Islet of Langerhans (tissue), 1 donor: ENCODE measurements at regions not wholly inside any gene's neighbourhood (a gene's known extent, or its start where the extent isn't known, plus 50 kb on each side); places are given as distances from the start of the nearest gene placed in this dataset.
"Not testable (repeated sequence)": the region's sequence is repeated elsewhere in the genome, so short reads cannot be mapped to it uniquely, and the experiment has no call there.

Experiments
- FAIRE-seq: peaks from one replicate; lab custom pipeline; 2011; peaks lifted over from hg19 to GRCh38; lab: Jason Lieb, UNC

- FAIRE-seq: not testable (repeated sequence)
Measured at GRCh38 chr14:105697955-105698354, 171.6 kb downstream of the TMEM121 start.

GRCh38 chr14:105698940-105699556 lies 172.7 kb downstream of the TMEM121 start:
- not testable (repeated sequence) for FAIRE-seq

DNA sequence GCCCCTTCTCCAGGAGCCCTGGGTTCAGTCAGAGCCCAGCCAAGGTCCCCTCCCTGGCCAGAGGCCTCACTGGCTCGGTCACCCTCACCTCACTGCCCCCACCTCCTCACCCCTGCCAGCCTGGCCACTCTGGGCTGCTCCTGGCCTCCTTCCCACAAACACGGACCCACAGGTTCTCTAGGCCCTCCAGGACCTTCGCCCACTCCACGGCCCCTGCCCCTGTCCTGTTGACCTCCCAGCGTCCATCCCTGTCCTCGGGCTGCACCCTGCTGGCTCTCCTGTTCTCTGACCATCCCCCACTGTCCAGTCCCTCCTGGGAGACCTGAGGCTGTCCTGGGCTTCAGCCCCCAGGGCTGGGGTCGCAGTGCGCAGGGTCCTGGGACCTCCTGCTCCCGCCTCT lies 173.3 kb downstream of the TMEM121 start:
- not testable (repeated sequence) for FAIRE-seq

DNA sequence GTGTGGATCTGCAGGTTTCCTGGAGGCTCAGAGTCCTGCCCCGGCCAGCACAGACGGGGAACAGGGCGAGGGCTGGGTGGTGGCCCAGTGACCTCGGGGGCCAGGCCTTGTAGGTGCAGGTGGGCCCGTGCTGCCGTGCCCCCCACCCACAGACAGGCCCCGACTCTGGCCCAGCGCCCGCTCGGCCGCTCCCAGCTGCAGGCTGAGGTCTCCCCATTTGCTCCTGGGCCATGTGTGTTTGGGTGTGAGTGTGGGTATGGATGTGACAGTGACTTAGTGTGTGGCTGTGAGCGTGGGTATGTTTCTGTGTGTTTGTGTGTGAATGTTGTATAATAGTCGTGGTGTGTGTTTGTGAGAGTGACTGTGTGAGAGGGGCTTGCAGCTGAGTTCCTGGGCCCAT lies 173.8 kb downstream of the TMEM121 start:
- FAIRE-seq: not testable (repeated sequence)

- FAIRE-seq: no peak
Measured at GRCh38 chr14:105700622-105701288, 174.4 kb downstream of the TMEM121 start.

DNA sequence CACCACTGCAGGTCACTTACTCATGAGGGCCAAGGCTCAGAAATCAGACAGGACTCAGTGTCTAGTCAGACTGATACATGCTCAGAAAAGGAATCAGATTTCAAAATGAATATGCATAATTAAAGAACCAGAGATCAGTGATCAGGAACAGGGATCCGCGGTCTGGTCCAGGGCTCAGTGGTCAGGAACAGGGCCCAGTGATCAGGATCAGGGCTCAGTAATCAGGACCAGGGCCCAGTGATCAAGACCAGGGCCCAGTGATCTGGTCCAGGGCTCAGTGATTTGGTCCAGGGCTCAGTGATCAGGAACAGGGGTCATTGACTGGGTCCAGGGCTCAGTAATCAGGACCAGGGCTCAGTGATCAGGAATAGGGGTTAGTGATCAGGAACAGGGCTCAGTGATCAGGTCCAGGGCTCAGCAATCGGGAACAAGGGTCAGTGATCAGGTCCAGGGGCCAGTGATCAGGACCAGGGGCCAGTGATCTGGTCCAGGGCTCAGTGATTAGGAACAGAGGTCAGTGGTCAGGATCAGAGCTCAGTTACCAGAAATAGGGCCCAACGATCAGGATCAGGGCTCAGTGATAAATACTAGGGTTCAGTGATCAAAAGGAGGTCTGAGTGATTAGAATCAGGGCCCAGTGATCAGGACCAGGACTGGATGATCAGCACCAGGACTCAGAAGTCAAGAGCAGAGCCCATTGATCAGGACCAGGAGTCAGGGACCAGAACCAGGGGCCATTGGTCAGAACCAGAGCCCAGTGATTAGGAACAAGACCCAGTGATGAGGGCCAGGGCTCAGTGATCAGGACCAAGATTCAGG lies 175.3 kb downstream of the TMEM121 start:
- no peak for FAIRE-seq

GRCh38 chr14:105702275-105702817 lies 176.0 kb downstream of the TMEM121 start:
- FAIRE-seq: no peak

- FAIRE-seq: not testable (repeated sequence)
Measured at GRCh38 chr14:105703044-105703665, 176.8 kb downstream of the TMEM121 start.

- FAIRE-seq: not testable (repeated sequence)
Measured at GRCh38 chr14:105704091-105704490, 177.7 kb downstream of the TMEM121 start.

DNA sequence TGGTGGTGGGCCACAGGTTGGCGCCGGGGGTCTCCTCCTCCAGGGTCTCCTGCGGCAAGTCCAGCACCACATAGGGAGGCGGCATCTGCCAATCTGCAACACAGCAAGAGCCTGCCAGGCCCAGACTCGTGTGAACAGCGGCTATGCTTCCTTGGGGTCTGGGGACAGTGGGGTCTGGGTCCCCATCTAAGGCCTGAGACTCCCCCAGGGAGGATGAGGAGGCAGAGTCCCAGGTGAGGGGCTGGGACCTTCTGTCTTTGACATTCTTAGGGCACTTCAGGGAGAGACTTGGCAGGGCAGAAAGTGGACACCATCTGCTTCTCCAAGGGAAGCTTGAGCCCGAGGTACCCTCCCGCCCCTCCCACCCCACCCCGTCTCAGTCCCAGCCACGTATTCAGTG lies 178.1 kb downstream of the TMEM121 start:
- not testable (repeated sequence) for FAIRE-seq

DNA sequence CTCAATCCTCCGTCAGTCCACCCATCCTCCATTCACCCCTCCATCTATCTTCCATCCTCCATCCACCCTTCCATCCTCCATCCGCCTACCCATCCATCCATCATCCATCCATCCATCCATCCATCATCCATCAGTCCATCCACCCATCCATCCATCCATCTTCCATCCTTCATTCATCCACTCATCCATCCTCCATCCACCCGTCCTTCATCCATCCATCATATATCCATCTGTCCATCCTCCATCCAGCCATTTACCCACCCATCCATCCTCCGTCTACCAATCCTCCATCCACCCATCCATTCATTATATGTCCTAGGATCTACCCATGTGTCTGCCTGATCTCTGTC lies 179.1 kb downstream of the TMEM121 start:
- FAIRE-seq: not testable (repeated sequence)

GRCh38 chr14:105705862-105706700 lies 179.7 kb downstream of the TMEM121 start:
- FAIRE-seq: not testable (repeated sequence)

- FAIRE-seq: not testable (repeated sequence)
Measured at GRCh38 chr14:105706701-105707019, 180.3 kb downstream of the TMEM121 start.

DNA sequence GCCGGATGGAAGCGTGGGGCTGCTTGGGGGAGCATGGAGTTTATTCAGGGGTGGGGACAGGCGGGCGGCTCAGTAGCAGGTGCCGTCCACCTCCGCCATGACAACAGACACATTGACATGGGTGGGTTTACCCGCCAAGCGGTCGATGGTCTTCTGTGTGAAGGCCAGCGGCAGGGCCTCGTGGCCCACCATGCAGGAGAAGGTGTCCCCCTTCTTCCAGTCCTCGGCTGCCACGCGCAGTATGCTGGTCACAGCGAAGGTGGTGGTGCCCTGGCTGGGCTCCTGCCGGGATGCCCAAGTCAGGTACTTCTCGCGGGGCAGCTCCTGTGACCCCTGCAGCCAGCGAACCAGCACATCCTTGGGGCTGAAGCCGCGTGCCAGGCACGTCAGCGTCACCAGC lies 180.7 kb downstream of the TMEM121 start:
- FAIRE-seq: not testable (repeated sequence)

GRCh38 chr14:105707723-105708151 lies 181.4 kb downstream of the TMEM121 start:
- FAIRE-seq: not testable (repeated sequence)

GRCh38 chr14:105708251-105709134 lies 182.1 kb downstream of the TMEM121 start:
- not testable (repeated sequence) for FAIRE-seq

DNA sequence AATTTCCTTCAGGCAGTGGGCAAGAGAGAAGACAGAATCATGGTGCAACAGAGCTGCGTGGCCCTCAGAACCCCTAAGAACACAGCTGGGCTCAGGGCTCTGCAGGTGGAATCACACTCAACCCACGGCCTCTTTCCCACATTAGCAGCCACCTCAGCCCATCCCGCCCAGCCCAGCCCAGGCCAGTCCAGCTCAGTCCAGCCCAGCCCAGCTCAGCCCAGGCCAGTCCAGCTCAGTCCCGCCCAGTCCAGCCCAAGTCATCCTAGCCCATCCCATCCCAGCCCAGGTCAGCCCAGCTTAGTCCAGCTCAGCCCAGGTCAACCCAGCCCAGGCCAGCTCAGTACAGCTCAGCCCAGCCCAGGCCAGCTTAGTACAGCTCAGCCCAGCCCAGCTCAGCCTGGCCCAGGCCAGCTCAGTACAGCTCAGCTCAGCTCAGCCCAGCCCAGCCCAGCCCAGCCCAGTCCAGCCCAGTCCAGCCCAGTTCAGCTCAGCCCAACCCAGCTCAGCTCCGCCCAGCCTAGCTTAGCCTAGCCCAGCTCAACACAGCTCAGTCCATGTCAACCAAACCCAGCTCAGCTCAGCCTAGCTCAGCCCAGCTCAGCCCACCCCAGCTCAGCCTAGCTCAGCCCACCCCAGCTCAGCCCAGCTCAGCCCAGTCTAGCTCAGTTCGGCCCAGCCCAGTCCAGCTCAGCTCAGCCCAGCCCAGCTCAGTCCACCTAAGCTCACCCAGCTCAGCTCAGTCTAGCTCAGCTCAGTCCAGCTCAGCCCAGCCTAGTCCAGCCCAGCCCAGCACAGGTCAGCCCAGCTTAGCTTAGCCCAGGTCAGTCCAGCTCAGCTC lies 183.1 kb downstream of the TMEM121 start:
- FAIRE-seq: no peak

DNA sequence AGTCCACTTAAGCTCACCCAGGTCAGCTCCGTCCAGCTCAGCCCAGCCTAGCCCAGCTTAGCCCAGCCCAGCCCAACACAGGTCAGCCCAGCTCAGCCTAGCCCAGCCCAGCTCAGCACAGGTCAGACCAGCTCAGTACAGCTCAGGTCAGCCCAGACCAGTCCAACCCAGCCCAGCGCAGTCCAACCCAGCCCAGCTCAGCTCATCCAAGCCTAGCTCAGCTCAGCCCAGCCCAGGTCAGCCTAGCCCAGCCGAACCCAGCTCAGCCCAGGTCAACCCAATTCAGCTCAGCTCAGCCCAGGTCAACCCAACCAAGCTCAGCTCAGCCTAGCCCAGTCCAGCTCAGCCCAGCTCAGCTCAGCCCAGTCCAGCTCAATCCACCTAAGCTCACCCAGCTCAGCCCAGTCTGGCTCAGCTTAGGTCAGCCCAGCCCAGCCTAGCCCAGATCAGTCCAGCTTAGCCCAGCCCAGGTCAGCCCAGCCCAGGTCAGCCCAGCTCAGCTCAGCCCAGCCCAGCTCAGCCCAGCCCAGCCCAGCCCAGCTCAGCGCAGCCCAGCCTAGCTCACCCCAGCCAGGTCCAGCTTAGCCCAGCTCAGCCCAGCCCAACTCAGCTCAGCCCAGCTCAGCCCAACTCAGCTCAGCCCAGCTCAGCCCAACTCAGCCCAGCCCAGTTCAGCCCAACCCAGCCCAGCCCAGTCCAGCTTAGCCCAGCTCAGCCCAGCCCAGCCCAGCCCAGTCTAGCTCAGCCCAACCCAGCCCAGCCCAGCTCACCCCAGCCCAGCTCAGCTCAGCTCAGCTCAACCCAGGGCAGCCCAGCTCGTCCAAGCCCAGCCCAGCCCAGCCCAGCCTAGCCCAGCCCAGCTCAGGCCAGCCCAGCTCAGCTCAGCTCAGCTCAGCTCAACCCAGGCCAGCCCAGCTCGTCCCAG lies 184.0 kb downstream of the TMEM121 start:
- no peak for FAIRE-seq
